Lung microvascular endothelial cell (primary cell): ENCODE measurements at regions not wholly inside any gene's neighbourhood (a gene's known extent, or its start where the extent isn't known, plus 50 kb on each side); places are given as distances from the start of the nearest gene placed in this dataset.

Experiments used
- DNase-seq, 2 donors: peaks; one replicate each; pipeline versions ENCODE4 v3.0.0 to v3.0.0-alpha.2; 2010; ENCODE audit warnings: low read depth in 2 of 2

- DNase-seq: no peak
These were observed 1600.9 kb upstream of the IGFBP7 start for GRCh38 chr4:58711039-58711438.

GRCh38 chr4:58688568-58688967 is 1578.4 kb upstream of the IGFBP7 start:
- no peak for DNase-seq

- DNase-seq: no peak
These were observed 1569.7 kb upstream of the IGFBP7 start for GRCh38 chr4:58679886-58680285.

- DNase-seq: no peak
These were observed 1568.9 kb upstream of the IGFBP7 start for GRCh38 chr4:58679051-58679450.

- no peak for DNase-seq
These were observed 1559.6 kb upstream of the IGFBP7 start for GRCh38 chr4:58669783-58670182.

- DNase-seq: no peak
These were observed 1555.5 kb upstream of the IGFBP7 start for GRCh38 chr4:58665649-58666048.

- no peak for DNase-seq
These were observed 1548.5 kb upstream of the IGFBP7 start for GRCh38 chr4:58658701-58659100.

- no peak for DNase-seq
These were observed 1543.1 kb upstream of the IGFBP7 start for GRCh38 chr4:58653251-58653650.

- no peak for DNase-seq
These were observed 1539.0 kb upstream of the IGFBP7 start for GRCh38 chr4:58649226-58649625.

- DNase-seq: no peak
These were observed 1535.9 kb upstream of the IGFBP7 start for GRCh38 chr4:58646126-58646525.

- no peak for DNase-seq
These were observed 1534.4 kb upstream of the IGFBP7 start for GRCh38 chr4:58644549-58644948.

- no peak for DNase-seq
These were observed 1526.2 kb upstream of the IGFBP7 start for GRCh38 chr4:58636381-58636780.

- DNase-seq: no peak
These were observed 1507.0 kb upstream of the IGFBP7 start for GRCh38 chr4:58617226-58617625.

GRCh38 chr4:58611012-58611411 is 1500.8 kb upstream of the IGFBP7 start:
- no peak for DNase-seq

- DNase-seq: no peak
These were observed 1496.1 kb upstream of the IGFBP7 start for GRCh38 chr4:58606303-58606702.

- no peak for DNase-seq
These were observed 1493.8 kb upstream of the IGFBP7 start for GRCh38 chr4:58603951-58604350.

GRCh38 chr4:58602731-58603359 is 1492.7 kb upstream of the IGFBP7 start:
- DNase-seq: no peak

GRCh38 chr4:58602022-58602421 is 1491.8 kb upstream of the IGFBP7 start:
- no peak for DNase-seq

- DNase-seq: no peak
These were observed 1490.1 kb upstream of the IGFBP7 start for GRCh38 chr4:58600290-58600689.

- DNase-seq: no peak
These were observed 1480.5 kb upstream of the IGFBP7 start for GRCh38 chr4:58590722-58591121.

GRCh38 chr4:58587856-58588255 is 1477.7 kb upstream of the IGFBP7 start:
- DNase-seq: no peak

GRCh38 chr4:58566260-58566659 is 1456.1 kb upstream of the IGFBP7 start:
- DNase-seq: no peak

GRCh38 chr4:58564695-58565475 is 1454.7 kb upstream of the IGFBP7 start:
- DNase-seq: no peak
